SK-N-SH (cell line): ENCODE measurements at regions not wholly inside any gene's neighbourhood (a gene's known extent, or its start where the extent isn't known, plus 50 kb on each side); places are given as distances from the start of the nearest gene placed in this dataset.
A peak's percentile ranks its signal among the peaks of the same experiment; 100 is the strongest.

Experiments used
- CTCF ChIA-PET: fragments of 300-600, 350-600 bp; formaldehyde crosslinking; extraction: SDS; loops from one replicate; lab custom pipeline; 2021; lab: Yijun Ruan, JAX
- POLR2A ChIA-PET: fragments of 350-600 bp; sonication (Branson Sonifier 250); formaldehyde crosslinking; extraction: SDS; loops from one replicate; lab custom pipeline; 2020; ENCODE audit warnings: antibody characterized with exemption, inconsistent platforms; lab: Yijun Ruan, JAX
- DNase-seq: peaks from one replicate; pipeline ENCODE4 v3.0.0; 2012
- H2AFZ ChIP-seq: fragments of 200-600 bp; sonication (generic); 2 replicates; pipeline ENCODE4 v1.8.1; 2016; ENCODE audit warnings: antibody characterized with exemption, mild to moderate bottlenecking, low read depth
- H3F3A ChIP-seq: fragments of 200-600 bp; sonication (generic); replicated peaks from 2 replicates; pipeline ENCODE3; 2016; ENCODE audit warnings: antibody characterized with exemption, mild to moderate bottlenecking; ENCODE audit not compliant: insufficient read depth
- H3K27ac ChIP-seq, 2 experiments: fragments of 200-500 bp in 1 of 2; fragments of 200-600 bp in 1 of 2; sonication (Bioruptor generic) in 1 of 2; sonication (generic), shearing (Covaris generic) in 1 of 2; 2 replicates each; pipeline versions ENCODE4 v1.5.1 to v1.6.1; 2014 to 2016; ENCODE audit warnings: low read depth in 2 of 2, inconsistent platforms in 1 of 2, low read length in 1 of 2, mild to moderate bottlenecking in 1 of 2, mixed read lengths in 1 of 2
- H3K27me3 ChIP-seq: fragments of 200-600 bp; sonication (generic), shearing (Covaris generic); 2 replicates; pipeline ENCODE4 v1.6.1; 2016; ENCODE audit warnings: mixed run types; ENCODE audit not compliant: insufficient read depth
- H3K36me3 ChIP-seq, 2 experiments: fragments of 200-500 bp in 1 of 2; fragments of 200-600 bp in 1 of 2; sonication (Bioruptor generic) in 1 of 2; sonication (generic) in 1 of 2; replicated peaks in 1 of 2; 2 replicates each; pipeline versions ENCODE3 to v1.5.1; 2014 to 2016; ENCODE audit warnings: low read length in 1 of 2, mild to moderate bottlenecking in 1 of 2; ENCODE audit not compliant: insufficient read depth in 2 of 2, control insufficient read depth in 1 of 2
- H3K4me1 ChIP-seq, 2 experiments: fragments of 200-500 bp in 1 of 2; fragments of 200-600 bp in 1 of 2; sonication (Bioruptor generic) in 1 of 2; sonication (generic), shearing (Covaris generic) in 1 of 2; 2 replicates each; pipeline versions ENCODE4 v1.5.1 to v1.6.1; 2014 to 2016; ENCODE audit warnings: low read depth in 1 of 2, low read length in 1 of 2, mixed run types in 1 of 2; ENCODE audit not compliant: insufficient read depth in 2 of 2, control insufficient read depth in 1 of 2
- H3K4me2 ChIP-seq: fragments of 200-600 bp; sonication (generic), shearing (Covaris generic); 2 replicates; pipeline ENCODE4 v1.6.1; 2017; ENCODE audit warnings: mixed run types
- H3K4me3 ChIP-seq, 2 experiments: fragments of 200-500 bp in 1 of 2; fragments of 200-600 bp in 1 of 2; sonication (Bioruptor generic) in 1 of 2; sonication (generic), shearing (Covaris generic) in 1 of 2; 2 replicates each; pipeline versions ENCODE4 v1.5.1 to v1.8.1; 2014 to 2016; ENCODE audit warnings: low read depth in 2 of 2, inconsistent platforms in 1 of 2, low read length in 1 of 2, mild to moderate bottlenecking in 1 of 2, mixed read lengths in 1 of 2, moderate library complexity in 1 of 2
- H3K79me2 ChIP-seq: fragments of 200-600 bp; sonication (generic); 2 replicates; pipeline ENCODE4 v1.8.1; 2017; ENCODE audit warnings: mild to moderate bottlenecking; ENCODE audit not compliant: insufficient read depth
- H3K9ac ChIP-seq: fragments of 200-600 bp; sonication (generic); 2 replicates; pipeline ENCODE4 v1.6.1; 2017; ENCODE audit warnings: mixed run types
- H3K9me2 ChIP-seq: fragments of 200-600 bp; sonication (generic); 2 replicates; pipeline ENCODE4 v1.6.1; 2017; ENCODE audit warnings: mixed run types
- H3K9me3 ChIP-seq: fragments of 200-600 bp; sonication (generic); 2 replicates; pipeline ENCODE4 v1.6.1; 2017; ENCODE audit warnings: mixed run types, mild to moderate bottlenecking, moderate library complexity
- H4K20me1 ChIP-seq: fragments of 200-600 bp; sonication (generic); 2 replicates; pipeline ENCODE4 v1.6.1; 2017; ENCODE audit warnings: mild to moderate bottlenecking, mixed run types; ENCODE audit not compliant: insufficient read depth
- EZH2phosphoT487 ChIP-seq: fragments of 200-600 bp; sonication (generic); IDR thresholded peaks from 2 replicates; pipeline ENCODE4 v1.6.1; 2017; ENCODE audit warnings: low read depth, mixed run types, mild to moderate bottlenecking, antibody characterized with exemption, moderate library complexity, borderline replicate concordance
- FOXM1 ChIP-seq: IDR thresholded peaks from 2 replicates; pipeline ENCODE4 v1.4.0; 2012; ENCODE audit warnings: low read depth, mild to moderate bottlenecking
- GABPA ChIP-seq: IDR thresholded peaks from 2 replicates; pipeline ENCODE4 v1.4.0; 2012; ENCODE audit warnings: low read depth, mild to moderate bottlenecking
- GATA2 ChIP-seq: sonication (generic); formaldehyde crosslinking; IDR thresholded peaks from 2 replicates; pipeline ENCODE4 v1.5.0; 2020; ENCODE audit warnings: mild to moderate bottlenecking, missing genetic modification reagents
- MXI1 ChIP-seq: IDR thresholded peaks from 2 replicates; pipeline ENCODE4 v1.6.1; 2012; ENCODE audit warnings: mild to moderate bottlenecking, low read depth, low read length, improper control_type of control experiment
- NFIC ChIP-seq: IDR thresholded peaks from 2 replicates; pipeline ENCODE4 v1.4.0; 2012; ENCODE audit warnings: borderline replicate concordance
- NRF1 ChIP-seq: IDR thresholded peaks from 2 replicates; pipeline ENCODE4 v1.6.1; 2012; ENCODE audit warnings: low read depth, mild to moderate bottlenecking, low read length
- RCOR1 ChIP-seq: fragments of 150-350 bp; IDR thresholded peaks from 2 replicates; pipeline ENCODE4 v1.6.1; 2017; ENCODE audit warnings: antibody characterized with exemption, low read length
- RXRA ChIP-seq: IDR thresholded peaks from 2 replicates; pipeline ENCODE4 v1.4.0; 2012; ENCODE audit warnings: low read depth, mild to moderate bottlenecking, borderline replicate concordance
- TCF12 ChIP-seq: IDR thresholded peaks from 2 replicates; pipeline ENCODE4 v1.4.0; 2012
- YY1 ChIP-seq: IDR thresholded peaks from 2 replicates; pipeline ENCODE4 v1.4.0; 2012; ENCODE audit warnings: low read depth, mild to moderate bottlenecking
- WGBS: methylation state at CpG from one replicate; pipeline ENCODE4 v1.1.6; 2017; ENCODE audit warnings: low lambda C conversion rate; 5-methylcytosine and 5-hydroxymethylcytosine counted together
- TF ChIP-seq, protein P1 (sequence below): fragments of 200-600 bp; sonication (generic); IDR thresholded peaks from 2 replicates; pipeline ENCODE4 v1.6.1; 2017; ENCODE audit warnings: antibody characterized with exemption, mild to moderate bottlenecking, moderate library complexity
- TF ChIP-seq, protein P2 (sequence below): IDR thresholded peaks from 2 replicates; pipeline ENCODE4 v1.4.0; 2012; ENCODE audit warnings: low read depth
- TF ChIP-seq, protein P3 (sequence below): fragments of 150-350 bp; IDR thresholded peaks from 2 replicates; pipeline ENCODE4 v1.6.1; 2017; ENCODE audit warnings: antibody characterized with exemption, low read length, low read depth, borderline replicate concordance
- TF ChIP-seq, protein P4 (sequence below): IDR thresholded peaks from 2 replicates; pipeline ENCODE4 v1.4.0; 2012; ENCODE audit warnings: low read depth, borderline replicate concordance
- TF ChIP-seq, protein P5 (sequence below): IDR thresholded peaks from 2 replicates; pipeline ENCODE4; 2012

DNA sequence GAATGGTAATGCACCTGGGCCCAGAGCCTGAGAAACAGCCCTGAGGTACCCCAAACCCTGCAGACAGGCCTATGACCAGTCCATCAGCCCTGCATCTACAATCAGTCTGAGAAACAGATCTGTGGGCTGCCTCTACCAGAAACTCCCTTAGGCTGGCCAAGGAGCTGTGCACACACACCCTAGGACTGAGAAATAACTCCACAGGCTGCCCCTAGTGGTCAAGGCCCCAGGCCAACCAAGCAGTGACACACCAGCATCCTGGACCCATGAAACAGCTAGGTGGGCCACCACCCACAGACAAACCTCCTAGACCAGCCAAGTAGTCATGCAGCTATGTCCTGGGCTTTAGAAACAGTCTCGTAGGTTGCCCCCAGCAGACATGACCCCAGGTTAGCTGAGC lies 253.6 kb upstream of the VLDLR start:
- ChIA-PET POLR2A (no interaction called here), CTCF (no interaction called here)
- Histone ChIP-seq H3K9me3 (no peaks in the 10 kb centered on the region; the same call in 1 of the 2 replicates), H3K4me3 (no peak overlapping the region), H4K20me1 (no peaks in the 10 kb centered on the region), H3K9ac (no peak overlapping the region), H3K9me2 (no peaks in the 10 kb centered on the region), H3K27ac (no peak overlapping the region), H3K36me3 (no peaks in the 10 kb centered on the region), H3K4me2 (no peak overlapping the region), H3K27me3 (no peaks in the 10 kb centered on the region), H3K79me2 (no peaks in the 10 kb centered on the region), H2AFZ (no peak overlapping the region), H3K4me1 (no peaks in the 10 kb centered on the region), H3F3A (no peaks in the 10 kb centered on the region)
- no peak for DNase-seq
- TF ChIP-seq, protein P1, sequence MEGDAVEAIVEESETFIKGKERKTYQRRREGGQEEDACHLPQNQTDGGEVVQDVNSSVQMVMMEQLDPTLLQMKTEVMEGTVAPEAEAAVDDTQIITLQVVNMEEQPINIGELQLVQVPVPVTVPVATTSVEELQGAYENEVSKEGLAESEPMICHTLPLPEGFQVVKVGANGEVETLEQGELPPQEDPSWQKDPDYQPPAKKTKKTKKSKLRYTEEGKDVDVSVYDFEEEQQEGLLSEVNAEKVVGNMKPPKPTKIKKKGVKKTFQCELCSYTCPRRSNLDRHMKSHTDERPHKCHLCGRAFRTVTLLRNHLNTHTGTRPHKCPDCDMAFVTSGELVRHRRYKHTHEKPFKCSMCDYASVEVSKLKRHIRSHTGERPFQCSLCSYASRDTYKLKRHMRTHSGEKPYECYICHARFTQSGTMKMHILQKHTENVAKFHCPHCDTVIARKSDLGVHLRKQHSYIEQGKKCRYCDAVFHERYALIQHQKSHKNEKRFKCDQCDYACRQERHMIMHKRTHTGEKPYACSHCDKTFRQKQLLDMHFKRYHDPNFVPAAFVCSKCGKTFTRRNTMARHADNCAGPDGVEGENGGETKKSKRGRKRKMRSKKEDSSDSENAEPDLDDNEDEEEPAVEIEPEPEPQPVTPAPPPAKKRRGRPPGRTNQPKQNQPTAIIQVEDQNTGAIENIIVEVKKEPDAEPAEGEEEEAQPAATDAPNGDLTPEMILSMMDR = peak; percentile 19; the same call in 1 of the 2 replicates
- TF ChIP-seq, protein P2, sequence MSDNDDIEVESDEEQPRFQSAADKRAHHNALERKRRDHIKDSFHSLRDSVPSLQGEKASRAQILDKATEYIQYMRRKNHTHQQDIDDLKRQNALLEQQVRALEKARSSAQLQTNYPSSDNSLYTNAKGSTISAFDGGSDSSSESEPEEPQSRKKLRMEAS = no peak
- WGBS = 13% methylated on average over 1 of the region's 1 CpG

DNA sequence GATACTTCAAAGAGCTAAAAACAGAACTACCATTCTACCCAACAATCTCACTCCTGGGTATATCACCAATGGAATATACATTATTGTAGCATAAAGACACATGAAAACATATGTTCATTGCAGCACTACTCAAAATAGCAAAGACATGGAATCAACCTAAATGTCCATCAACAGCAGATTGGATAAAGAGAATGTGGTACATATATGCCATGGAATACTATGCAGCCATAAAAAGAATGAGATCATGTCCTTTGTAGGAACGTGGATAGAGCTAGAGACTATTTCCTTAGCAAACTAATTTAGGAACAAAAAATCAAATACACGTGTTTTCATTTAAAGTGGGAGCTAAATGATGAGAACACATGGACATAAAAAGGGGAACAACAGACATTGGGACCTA lies 247.9 kb upstream of the VLDLR start:
- Histone ChIP-seq H3K79me2 (no peaks in the 10 kb centered on the region), H3K27ac (no peak overlapping the region), H3K9me3 (no peaks in the 10 kb centered on the region; the same call in 1 of the 2 replicates), H3K27me3 (no peaks in the 10 kb centered on the region), H3K4me3 (no peak overlapping the region), H3K9me2 (no peaks in the 10 kb centered on the region), H3K36me3 (no peaks in the 10 kb centered on the region), H3F3A (no peaks in the 10 kb centered on the region), H4K20me1 (no peaks in the 10 kb centered on the region), H2AFZ (no peak overlapping the region), H3K9ac (no peak overlapping the region), H3K4me1 (no peaks in the 10 kb centered on the region), H3K4me2 (no peak overlapping the region)
- 14% methylated on average over 2 of the region's 2 CpGs for WGBS
- no peak for DNase-seq
- TF ChIP-seq, protein P2 = no peak
- no peak for TF ChIP-seq NRF1
- TF ChIP-seq FOXM1 = no peak
- TF ChIP-seq EZH2phosphoT487 = no peak
- TF ChIP-seq MXI1 = no peak
- no peak for TF ChIP-seq YY1
- no peak for TF ChIP-seq NFIC
- no peak for TF ChIP-seq RCOR1
- no peak for TF ChIP-seq RXRA
- TF ChIP-seq, protein P3, sequence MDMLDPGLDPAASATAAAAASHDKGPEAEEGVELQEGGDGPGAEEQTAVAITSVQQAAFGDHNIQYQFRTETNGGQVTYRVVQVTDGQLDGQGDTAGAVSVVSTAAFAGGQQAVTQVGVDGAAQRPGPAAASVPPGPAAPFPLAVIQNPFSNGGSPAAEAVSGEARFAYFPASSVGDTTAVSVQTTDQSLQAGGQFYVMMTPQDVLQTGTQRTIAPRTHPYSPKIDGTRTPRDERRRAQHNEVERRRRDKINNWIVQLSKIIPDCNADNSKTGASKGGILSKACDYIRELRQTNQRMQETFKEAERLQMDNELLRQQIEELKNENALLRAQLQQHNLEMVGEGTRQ = no peak
- TF ChIP-seq TCF12 = no peak
- TF ChIP-seq, protein P4, sequence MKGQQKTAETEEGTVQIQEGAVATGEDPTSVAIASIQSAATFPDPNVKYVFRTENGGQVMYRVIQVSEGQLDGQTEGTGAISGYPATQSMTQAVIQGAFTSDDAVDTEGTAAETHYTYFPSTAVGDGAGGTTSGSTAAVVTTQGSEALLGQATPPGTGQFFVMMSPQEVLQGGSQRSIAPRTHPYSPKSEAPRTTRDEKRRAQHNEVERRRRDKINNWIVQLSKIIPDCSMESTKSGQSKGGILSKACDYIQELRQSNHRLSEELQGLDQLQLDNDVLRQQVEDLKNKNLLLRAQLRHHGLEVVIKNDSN = no peak
- no peak for TF ChIP-seq GABPA
- TF ChIP-seq, protein P5, sequence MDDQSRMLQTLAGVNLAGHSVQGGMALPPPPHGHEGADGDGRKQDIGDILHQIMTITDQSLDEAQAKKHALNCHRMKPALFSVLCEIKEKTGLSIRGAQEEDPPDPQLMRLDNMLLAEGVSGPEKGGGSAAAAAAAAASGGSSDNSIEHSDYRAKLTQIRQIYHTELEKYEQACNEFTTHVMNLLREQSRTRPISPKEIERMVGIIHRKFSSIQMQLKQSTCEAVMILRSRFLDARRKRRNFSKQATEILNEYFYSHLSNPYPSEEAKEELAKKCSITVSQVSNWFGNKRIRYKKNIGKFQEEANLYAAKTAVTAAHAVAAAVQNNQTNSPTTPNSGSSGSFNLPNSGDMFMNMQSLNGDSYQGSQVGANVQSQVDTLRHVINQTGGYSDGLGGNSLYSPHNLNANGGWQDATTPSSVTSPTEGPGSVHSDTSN = no peak
- TF ChIP-seq GATA2 (CRISPR knock-in tag) = no peak
- TF ChIP-seq, protein P1 = no peak
- ChIA-PET CTCF (no interaction called here), POLR2A (no interaction called here)
